Endothelial cell (in vitro differentiated cells): ENCODE measurements at regions not wholly inside any gene's neighbourhood (a gene's known extent, or its start where the extent isn't known, plus 50 kb on each side); places are given as distances from the start of the nearest gene placed in this dataset.

Source experiments
- DNase-seq: peaks from one replicate; pipeline ENCODE4 v3.0.0; 2021; ENCODE audit warnings: low spot score
- H3K27ac Mint-ChIP-seq: one replicate; pipeline ENCODE4 v1.8.0; 2021; ENCODE audit warnings: mixed read lengths, inconsistent platforms; ENCODE audit not compliant: unreplicated experiment
- H3K27me3 Mint-ChIP-seq: one replicate; pipeline ENCODE4 v1.8.0; 2021; ENCODE audit warnings: mild to moderate bottlenecking, moderate library complexity, mixed read lengths, inconsistent platforms; ENCODE audit not compliant: unreplicated experiment
- H3K36me3 Mint-ChIP-seq: one replicate; pipeline ENCODE4 v1.8.0; 2021; ENCODE audit warnings: mild to moderate bottlenecking, low read depth, mixed read lengths, inconsistent platforms; ENCODE audit not compliant: unreplicated experiment
- H3K4me1 Mint-ChIP-seq: one replicate; pipeline ENCODE4 v1.8.0; 2021; ENCODE audit warnings: mild to moderate bottlenecking, mixed read lengths, inconsistent platforms; ENCODE audit not compliant: unreplicated experiment
- H3K4me3 Mint-ChIP-seq: one replicate; pipeline ENCODE4 v1.8.0; 2021; ENCODE audit warnings: mild to moderate bottlenecking, mixed read lengths, inconsistent platforms; ENCODE audit not compliant: unreplicated experiment
- H3K9me3 Mint-ChIP-seq: one replicate; pipeline ENCODE4 v1.8.0; 2021; ENCODE audit warnings: mixed read lengths, inconsistent platforms; ENCODE audit not compliant: unreplicated experiment
- CTCF ChIP-seq: fragments of 200-600 bp; sonication (generic); IDR thresholded peaks from one replicate; pipeline ENCODE4 v1.5.0; 2021; ENCODE audit warnings: antibody characterized with exemption; ENCODE audit not compliant: unreplicated experiment

DNA sequence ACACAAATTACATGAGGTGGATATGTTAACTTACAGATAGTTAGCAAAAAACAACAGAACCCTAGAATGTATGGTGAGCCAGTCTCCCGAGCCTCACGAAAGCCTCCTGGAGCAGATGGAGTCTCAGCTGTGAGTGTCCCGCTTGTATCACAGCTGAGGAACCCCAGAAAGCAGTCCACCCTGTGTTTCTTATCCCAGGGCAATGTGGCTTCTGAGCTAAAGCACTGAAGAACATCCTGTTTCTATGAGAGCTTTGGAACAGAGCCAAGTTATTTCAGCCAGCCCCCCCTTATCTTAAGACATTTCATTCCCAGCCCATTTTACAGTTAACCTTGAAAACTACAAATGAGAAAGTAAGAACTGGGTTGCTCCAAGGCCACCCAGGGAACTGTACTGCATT, 1220.9 kb upstream of the CDH6 start:
- DNase-seq, result no peak
- Mint-ChIP-seq H3K4me3 (no peak overlapping the region), H3K27ac (no peak overlapping the region), H3K36me3 (no peaks in the 10 kb centered on the region), H3K9me3 (no peaks in the 10 kb centered on the region), H3K27me3 (no peaks in the 10 kb centered on the region), H3K4me1 (peaks cover 6% of the 10 kb centered on the region)
- TF ChIP-seq CTCF, result no peak

GRCh38 chr5:29963956-29964355, 1229.5 kb upstream of the CDH6 start:
- H3K27ac Mint-ChIP-seq, result no peak overlapping the region
- H3K4me1 Mint-ChIP-seq, result peaks cover 14% of the 10 kb centered on the region
- DNase-seq, result no peak
- no peaks in the 10 kb centered on the region for H3K9me3 Mint-ChIP-seq
- no peaks in the 10 kb centered on the region for H3K27me3 Mint-ChIP-seq
- H3K4me3 Mint-ChIP-seq, result no peak overlapping the region
- no peak for TF ChIP-seq CTCF
- no peaks in the 10 kb centered on the region for H3K36me3 Mint-ChIP-seq

DNA sequence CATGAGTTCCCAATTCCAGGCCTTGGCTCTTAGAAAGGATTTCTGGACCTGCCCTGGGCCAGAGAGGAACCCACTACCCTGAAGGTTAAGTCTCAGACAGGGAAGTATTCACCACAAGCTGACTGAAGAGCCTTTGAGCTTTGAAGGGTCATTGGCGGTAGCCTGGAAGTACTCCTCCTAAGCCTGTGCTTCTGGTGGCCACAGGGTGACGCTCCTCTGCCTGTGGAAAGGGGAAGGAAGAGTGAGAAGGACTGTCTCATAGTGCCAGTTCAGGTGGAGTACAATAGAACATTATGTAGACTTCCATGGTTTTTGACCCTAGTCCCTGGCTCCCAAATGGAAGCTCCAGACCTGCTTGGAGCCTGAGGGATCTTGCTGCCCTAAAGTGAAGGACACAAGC, 1233.2 kb upstream of the CDH6 start:
- Mint-ChIP-seq H3K27ac (no peak overlapping the region), H3K4me1 (no peaks in the 10 kb centered on the region), H3K27me3 (no peaks in the 10 kb centered on the region), H3K9me3 (no peaks in the 10 kb centered on the region), H3K36me3 (no peaks in the 10 kb centered on the region), H3K4me3 (no peak overlapping the region)
- no peak for DNase-seq
- no peak for TF ChIP-seq CTCF

GRCh38 chr5:29950416-29951145, 1242.9 kb upstream of the CDH6 start:
- Mint-ChIP-seq H3K27ac (no peak overlapping the region), H3K9me3 (no peaks in the 10 kb centered on the region), H3K27me3 (no peaks in the 10 kb centered on the region), H3K4me1 (no peaks in the 10 kb centered on the region), H3K4me3 (no peak overlapping the region), H3K36me3 (no peaks in the 10 kb centered on the region)
- no peak for TF ChIP-seq CTCF
- no peak for DNase-seq

- H3K9me3 Mint-ChIP-seq, result no peaks in the 10 kb centered on the region
- no peak overlapping the region for H3K4me3 Mint-ChIP-seq
- no peaks in the 10 kb centered on the region for H3K27me3 Mint-ChIP-seq
- no peak for TF ChIP-seq CTCF
- no peaks in the 10 kb centered on the region for H3K4me1 Mint-ChIP-seq
- H3K27ac Mint-ChIP-seq, result no peak overlapping the region
- no peak for DNase-seq
- H3K36me3 Mint-ChIP-seq, result no peaks in the 10 kb centered on the region
Observed at GRCh38 chr5:29949301-29949872, 1244.1 kb upstream of the CDH6 start.
